Stimulated activated naive CD8-positive, alpha-beta T cell treated with anti-CD3 and anti-CD28 coated beads, Interleukin-15, Interleukin-2, amounts not matched to agents 100 ng/mL and 50 ng/mL, for 24 hours (primary cell): ENCODE measurements at regions not wholly inside any gene's neighbourhood (a gene's known extent, or its start where the extent isn't known, plus 50 kb on each side); places are given as distances from the start of the nearest gene placed in this dataset.
"Not testable (repeated sequence)": the region's sequence is repeated elsewhere in the genome, so short reads cannot be mapped to it uniquely, and the experiment has no call there.

Experiments
- H3K27ac Mint-ChIP-seq: one replicate; pipeline ENCODE4 v1.8.0; 2021; ENCODE audit warnings: mild to moderate bottlenecking, mixed read lengths
- H3K27me3 Mint-ChIP-seq: one replicate; pipeline ENCODE4 v1.8.0; 2021; ENCODE audit warnings: mixed read lengths
- H3K36me3 Mint-ChIP-seq: one replicate; pipeline ENCODE4 v1.8.0; 2021; ENCODE audit warnings: low read depth, mixed read lengths
- H3K4me1 Mint-ChIP-seq: one replicate; pipeline ENCODE4 v1.8.0; 2021; ENCODE audit warnings: low read depth, mixed read lengths
- H3K4me3 Mint-ChIP-seq: one replicate; pipeline ENCODE4 v1.8.0; 2021; ENCODE audit warnings: mild to moderate bottlenecking, mixed read lengths
- H3K9me3 Mint-ChIP-seq: one replicate; pipeline ENCODE4 v1.8.0; 2021; ENCODE audit warnings: mixed read lengths

DNA sequence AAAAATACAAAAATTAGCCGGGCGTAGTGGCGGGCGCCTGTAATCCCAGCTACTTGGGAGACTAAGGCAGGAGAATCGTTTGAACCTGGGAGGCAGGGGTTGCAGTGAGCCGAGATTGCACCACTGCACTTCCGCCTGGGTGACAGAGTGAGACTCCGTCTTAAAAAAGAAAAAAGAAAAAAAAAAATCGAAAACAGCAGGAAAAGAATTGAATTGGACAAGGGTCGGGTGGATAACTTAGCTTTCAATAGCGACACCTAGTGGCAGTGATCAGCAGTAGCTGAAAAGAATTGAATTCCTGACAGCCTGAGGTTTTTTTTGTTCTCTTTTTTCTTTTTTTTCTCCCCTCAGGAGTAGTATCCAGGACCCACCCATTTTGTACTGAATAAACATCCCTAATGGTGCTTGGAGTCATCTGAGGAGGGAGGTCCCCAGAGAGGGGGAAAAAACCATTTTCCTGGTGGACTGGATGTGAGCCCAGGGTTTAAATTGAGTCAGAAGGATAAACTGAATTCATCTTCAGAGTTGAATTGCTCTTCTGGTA, 55.1 kb downstream of the CYCS start:
- Mint-ChIP-seq H3K27ac (no peak overlapping the region), H3K4me3 (no peak overlapping the region)

DNA sequence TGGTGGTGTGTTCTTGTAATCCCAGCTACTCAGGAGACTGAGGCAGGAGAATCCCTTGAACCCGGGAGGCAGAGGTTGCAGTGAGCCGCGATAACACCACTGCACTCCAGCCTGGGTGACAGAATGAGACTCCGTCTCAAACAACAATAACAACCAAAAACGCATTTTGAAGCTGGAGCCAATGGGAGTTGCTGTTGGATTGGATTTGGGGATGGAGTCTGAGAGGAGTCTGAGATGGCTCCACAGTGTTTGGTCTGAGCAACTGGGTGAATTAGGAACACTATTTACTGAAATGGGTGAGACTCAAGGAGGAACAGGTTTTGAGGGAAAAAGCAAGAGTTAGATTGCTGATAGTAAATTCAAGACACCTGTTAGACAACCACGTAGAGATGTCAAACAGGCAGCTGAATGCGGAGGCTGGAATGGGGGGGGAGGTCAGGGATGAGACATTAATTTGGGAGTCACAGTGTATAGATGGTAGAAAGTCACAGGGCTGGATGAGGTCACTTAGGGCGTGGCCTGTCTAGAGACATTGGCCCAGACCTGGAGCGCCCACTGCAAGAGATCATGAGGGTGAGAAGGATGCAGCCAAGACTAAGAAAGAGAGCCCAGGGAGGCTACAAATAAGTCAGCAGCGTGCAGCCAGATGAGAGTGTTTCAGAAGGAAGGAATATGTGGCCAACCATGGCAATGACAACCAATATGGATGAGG, 56.4 kb downstream of the CYCS start:
- Mint-ChIP-seq H3K27me3 (no peaks in the 10 kb centered on the region), H3K36me3 (no peaks in the 10 kb centered on the region), H3K4me3 (no peak overlapping the region), H3K4me1 (peaks cover 17% of the 10 kb centered on the region), H3K9me3 (no peaks in the 10 kb centered on the region), H3K27ac (no peak overlapping the region)

More for the DNA sequence above, 55.1 kb downstream of the CYCS start:
- Mint-ChIP-seq H3K9me3 (no peaks in the 10 kb centered on the region), H3K27me3 (no peaks in the 10 kb centered on the region), H3K4me1 (peaks cover 17% of the 10 kb centered on the region), H3K36me3 (no peaks in the 10 kb centered on the region)

DNA sequence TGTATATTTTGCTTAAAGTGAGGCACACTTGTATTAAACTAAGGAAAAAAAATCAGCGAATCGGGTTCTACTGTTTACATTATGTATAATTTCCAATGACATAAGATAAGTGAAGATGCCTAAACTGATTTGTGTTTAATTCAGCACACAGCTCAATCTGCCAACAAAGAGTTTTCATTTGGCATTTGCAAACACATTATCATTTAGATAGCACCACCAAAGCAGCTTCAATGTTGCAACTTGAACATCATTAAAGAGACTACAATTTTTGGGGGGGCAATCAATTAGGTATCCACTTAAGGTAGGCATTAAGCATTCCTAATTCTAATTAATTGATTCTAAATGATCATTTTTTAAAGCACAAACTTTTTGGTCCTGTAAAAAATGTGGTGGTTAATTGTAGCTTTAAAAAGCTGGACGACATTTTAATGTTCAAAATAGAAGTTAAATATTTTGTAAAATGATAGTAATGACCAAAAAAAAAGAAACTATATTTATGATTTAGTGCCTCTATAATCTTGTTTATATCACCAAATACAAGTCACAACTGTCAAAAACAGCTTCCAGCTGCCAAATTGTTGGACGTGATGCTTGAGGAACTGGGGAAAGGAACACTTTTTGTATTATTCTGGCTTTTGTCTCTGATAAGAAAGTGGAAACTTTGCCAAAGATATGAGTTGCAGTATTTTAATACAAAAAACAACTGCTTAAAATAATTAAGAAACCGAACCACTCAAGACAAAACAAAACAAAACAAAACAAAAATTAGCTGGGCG, 57.1 kb downstream of the CYCS start:
- Mint-ChIP-seq H3K4me1 (peaks cover 14% of the 10 kb centered on the region), H3K9me3 (no peaks in the 10 kb centered on the region), H3K4me3 (no peak overlapping the region), H3K27ac (no peak overlapping the region), H3K36me3 (no peaks in the 10 kb centered on the region), H3K27me3 (no peaks in the 10 kb centered on the region)

DNA sequence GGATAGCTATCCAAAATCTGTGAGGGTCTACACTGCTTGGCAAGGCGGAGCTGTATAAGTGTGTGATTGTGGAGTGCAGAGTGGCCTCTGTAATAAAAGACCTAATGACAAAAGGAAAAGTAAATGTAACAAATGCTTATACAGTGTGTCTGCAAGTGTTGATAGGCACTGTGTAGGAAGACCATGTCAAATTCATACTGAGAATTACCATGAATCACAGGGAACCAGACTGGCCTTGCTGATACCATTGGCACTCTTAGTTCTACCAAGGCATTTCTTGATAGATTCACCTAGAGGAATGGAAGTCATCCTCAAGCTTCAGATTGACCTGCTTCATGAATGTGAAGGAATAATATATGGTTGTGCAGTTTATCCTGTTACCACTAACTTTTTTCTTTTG, 58.8 kb downstream of the CYCS start:
- Mint-ChIP-seq H3K36me3 (no peaks in the 10 kb centered on the region), H3K4me3 (no peak overlapping the region), H3K4me1 (peaks cover 20% of the 10 kb centered on the region), H3K9me3 (no peaks in the 10 kb centered on the region), H3K27ac (no peak overlapping the region), H3K27me3 (no peaks in the 10 kb centered on the region)

DNA sequence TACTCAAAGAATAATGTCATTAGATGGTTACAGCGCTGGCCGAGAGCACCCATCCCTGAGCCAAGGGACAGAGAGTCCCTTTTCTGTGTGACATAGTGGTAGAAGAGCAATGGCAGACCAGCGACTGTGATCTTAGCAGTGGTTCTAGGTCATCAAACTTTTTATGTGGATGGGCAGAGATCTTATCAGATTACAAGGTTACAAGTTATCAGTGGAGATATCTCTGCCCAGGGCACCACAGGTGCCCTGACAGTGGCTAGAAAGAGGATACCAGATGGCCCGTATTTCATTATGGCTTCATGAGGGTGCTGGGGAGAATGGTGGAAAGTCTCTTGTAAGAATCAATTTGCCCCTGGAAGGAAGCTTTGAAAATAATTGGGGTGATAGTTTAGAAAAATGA, 62.7 kb downstream of the CYCS start:
- Mint-ChIP-seq H3K27me3 (no peaks in the 10 kb centered on the region), H3K27ac (no peak overlapping the region), H3K4me1 (peaks cover 6% of the 10 kb centered on the region), H3K9me3 (no peaks in the 10 kb centered on the region), H3K36me3 (no peaks in the 10 kb centered on the region), H3K4me3 (no peak overlapping the region)

DNA sequence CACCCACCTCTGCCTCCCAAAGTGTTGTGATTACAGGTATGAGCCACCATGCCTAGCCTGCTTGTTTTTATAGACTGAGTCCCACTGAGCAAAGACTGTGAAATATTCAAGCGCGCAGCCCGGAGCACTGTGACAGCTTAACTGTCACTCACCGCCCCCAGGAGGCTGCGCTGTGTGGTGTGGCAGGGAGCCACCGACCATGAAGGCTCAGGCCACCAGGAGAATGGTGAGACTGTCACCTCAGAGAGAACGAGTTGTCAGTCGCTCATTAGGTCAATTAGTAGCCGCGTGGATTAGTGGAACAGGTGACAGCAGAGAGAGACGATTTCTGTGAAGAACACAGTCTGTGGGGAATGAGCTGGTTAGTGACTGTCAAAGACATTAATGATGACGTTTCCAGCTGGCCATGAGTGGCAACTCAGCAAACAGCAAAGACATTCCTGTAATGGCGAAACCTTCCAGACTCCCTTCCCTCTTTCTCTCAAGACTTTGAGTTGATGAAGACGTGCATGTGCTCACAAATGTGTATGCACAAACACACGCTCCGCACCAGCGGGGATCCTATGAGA, 64.5 kb downstream of the CYCS start:
- H3K4me1 Mint-ChIP-seq = peaks cover 6% of the 10 kb centered on the region
- H3K36me3 Mint-ChIP-seq = no peaks in the 10 kb centered on the region
- no peaks in the 10 kb centered on the region for H3K9me3 Mint-ChIP-seq
- H3K27ac Mint-ChIP-seq = peak overlapping the region; percentile 7
- no peak overlapping the region for H3K4me3 Mint-ChIP-seq
- H3K27me3 Mint-ChIP-seq = no peaks in the 10 kb centered on the region

DNA sequence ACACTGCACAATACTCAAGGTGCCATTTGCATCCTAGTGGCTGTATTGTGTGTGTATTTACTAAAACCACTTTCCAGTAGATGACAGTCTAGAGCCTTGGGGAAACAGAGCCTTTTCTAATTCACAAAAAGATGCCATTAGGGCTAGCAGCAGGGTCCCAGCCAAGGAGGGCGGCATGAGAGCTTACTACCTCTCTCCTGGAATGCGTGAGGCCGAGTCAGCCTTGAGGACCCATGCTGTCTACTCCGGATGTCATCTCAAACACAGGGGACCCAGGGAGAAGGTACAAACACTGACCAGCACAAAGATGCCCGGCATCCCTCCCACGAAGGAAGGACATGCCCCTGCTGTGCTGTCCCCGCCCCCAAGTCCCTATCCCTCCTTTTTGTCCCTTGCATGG, 65.5 kb downstream of the CYCS start:
- Mint-ChIP-seq H3K36me3 (no peaks in the 10 kb centered on the region), H3K9me3 (no peaks in the 10 kb centered on the region), H3K4me1 (peaks cover 6% of the 10 kb centered on the region), H3K4me3 (no peak overlapping the region), H3K27ac (no peak overlapping the region), H3K27me3 (no peaks in the 10 kb centered on the region)

DNA sequence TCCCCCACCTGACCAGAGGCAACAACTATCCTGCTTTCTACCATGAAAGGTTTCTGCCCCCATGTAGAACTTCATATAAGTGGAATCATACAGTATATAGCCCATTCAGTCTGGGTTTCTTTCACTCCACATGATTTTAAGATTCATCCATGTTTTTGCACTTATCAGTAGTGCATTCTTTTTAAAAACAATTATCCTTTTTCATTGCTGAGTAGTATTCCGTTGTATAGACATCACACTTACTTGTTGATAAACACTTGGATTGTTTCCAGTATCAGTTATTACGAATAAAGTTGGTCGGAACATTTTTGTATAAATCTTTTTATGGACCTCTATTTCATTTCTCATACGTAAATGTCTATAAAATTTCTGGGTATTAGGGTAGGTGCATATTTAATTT, 68.7 kb downstream of the CYCS start:
- Mint-ChIP-seq H3K36me3 (no peaks in the 10 kb centered on the region), H3K4me3 (no peak overlapping the region), H3K4me1 (peaks cover 1% of the 10 kb centered on the region), H3K27me3 (no peaks in the 10 kb centered on the region), H3K9me3 (no peaks in the 10 kb centered on the region), H3K27ac (no peak overlapping the region)

DNA sequence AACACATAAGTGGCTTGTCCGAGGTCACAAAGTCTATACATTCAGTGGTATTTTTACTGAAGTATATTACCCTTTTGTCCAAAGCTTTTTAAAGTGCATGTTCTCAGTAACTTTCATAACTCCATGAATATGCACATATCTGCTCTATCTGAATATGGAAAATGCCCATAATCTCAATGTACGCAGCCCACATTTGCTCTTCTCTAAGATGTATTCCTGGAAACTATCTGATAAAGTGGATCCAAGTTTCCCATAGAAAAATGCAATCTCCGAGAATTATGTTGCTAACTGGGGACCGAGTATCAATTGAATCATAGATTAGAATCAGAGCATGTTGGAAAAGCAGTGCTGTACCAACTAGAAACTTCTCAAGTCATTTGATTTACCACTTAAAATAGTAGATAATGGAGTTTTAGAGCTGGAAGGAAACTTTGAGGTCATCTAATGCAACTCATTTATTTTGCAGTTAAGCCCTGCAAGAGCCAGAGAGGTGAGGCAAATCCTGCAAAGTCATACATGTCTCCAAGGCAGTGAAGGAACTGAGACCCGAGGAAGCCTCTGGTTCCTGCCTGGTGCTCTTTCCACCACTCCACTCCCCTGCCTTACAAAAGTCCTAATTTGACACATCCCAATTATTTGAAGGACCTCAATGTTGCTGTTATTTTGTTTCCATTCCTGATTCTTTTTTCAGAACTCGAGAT, 69.4 kb downstream of the CYCS start:
- no peaks in the 10 kb centered on the region for H3K4me1 Mint-ChIP-seq

DNA sequence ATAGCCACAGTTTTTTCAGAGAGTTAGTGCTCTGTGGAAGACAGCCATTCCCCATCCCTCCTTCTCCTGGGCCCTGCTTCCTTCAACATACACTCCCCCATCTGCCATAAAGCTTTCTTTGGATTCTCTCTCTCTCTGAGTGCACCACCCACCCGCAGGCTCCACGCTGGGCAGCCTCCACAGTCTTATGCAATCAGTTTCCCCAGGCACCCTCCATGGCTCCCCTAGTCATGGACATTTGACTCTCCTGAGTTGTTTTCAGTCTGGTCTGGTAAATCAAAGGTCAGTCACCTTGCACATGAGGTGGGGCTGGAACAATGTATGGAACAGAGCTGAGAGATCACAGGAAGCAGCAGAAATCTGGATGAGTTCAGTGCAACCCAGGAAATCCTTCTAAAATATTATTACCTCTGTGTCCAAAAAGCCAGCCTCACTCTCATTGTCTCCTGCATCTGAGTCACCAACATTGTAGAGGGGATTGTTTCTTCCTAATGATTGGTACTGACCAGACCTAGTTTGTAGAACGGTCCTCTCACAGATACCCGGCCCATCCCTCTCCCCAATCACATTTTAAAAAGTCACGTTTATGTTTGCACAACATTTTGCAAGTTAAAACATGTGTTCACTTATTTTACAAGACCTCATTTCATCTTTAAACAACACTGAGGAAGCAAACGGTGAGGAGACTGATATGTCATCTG, 70.1 kb downstream of the CYCS start:
- H3K27ac Mint-ChIP-seq = no peak overlapping the region
- no peaks in the 10 kb centered on the region for H3K9me3 Mint-ChIP-seq
- H3K4me3 Mint-ChIP-seq = no peak overlapping the region
- H3K4me1 Mint-ChIP-seq = no peaks in the 10 kb centered on the region
- no peaks in the 10 kb centered on the region for H3K27me3 Mint-ChIP-seq
- no peaks in the 10 kb centered on the region for H3K36me3 Mint-ChIP-seq

More for the DNA sequence above, 69.4 kb downstream of the CYCS start:
- Mint-ChIP-seq H3K4me3 (no peak overlapping the region), H3K27me3 (no peaks in the 10 kb centered on the region), H3K36me3 (no peaks in the 10 kb centered on the region), H3K9me3 (no peaks in the 10 kb centered on the region), H3K27ac (no peak overlapping the region)

DNA sequence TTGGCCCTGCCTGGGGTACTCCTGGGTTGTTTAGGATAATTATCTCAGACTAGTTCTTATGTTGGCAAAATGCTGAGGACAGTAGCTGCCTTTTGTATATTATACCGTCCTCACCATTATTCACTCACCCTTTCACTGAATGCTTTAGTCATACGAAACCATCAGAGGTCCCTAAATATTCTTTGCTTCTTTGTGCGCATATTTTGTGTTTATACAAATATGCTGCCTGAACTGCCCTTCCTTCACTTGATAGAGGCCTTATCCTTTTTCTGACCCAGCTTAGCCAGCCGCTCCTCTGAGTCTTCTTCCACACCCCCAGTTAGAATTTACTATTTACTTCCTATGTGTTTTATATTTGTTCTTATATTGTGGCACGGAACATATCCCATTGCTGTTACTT, 70.2 kb upstream of the OSBPL3 start:
- H3K4me1 Mint-ChIP-seq = no peaks in the 10 kb centered on the region
- H3K27me3 Mint-ChIP-seq = no peaks in the 10 kb centered on the region
- H3K27ac Mint-ChIP-seq = no peak overlapping the region
- H3K36me3 Mint-ChIP-seq = no peaks in the 10 kb centered on the region
- no peak overlapping the region for H3K4me3 Mint-ChIP-seq
- no peaks in the 10 kb centered on the region for H3K9me3 Mint-ChIP-seq

DNA sequence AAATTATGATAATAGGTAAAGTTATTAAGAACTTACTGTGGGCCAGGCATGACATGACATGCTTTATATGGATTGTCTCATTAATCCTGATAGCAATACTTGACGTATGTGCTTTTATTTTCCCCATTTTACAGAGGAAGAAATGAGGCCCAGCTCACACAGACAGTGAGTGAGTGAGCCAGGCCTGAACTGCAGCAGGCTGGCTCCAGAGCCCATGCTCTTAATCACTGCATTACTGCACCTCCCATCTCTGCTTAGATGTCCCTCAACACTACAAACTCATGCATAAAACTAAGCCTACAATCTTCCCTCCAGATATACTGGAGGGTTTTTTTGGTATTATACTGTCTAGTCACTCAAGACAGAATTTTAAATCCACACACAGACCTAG, 68.5 kb upstream of the OSBPL3 start:
- no peaks in the 10 kb centered on the region for H3K36me3 Mint-ChIP-seq
- no peaks in the 10 kb centered on the region for H3K9me3 Mint-ChIP-seq
- no peak overlapping the region for H3K4me3 Mint-ChIP-seq
- no peaks in the 10 kb centered on the region for H3K27me3 Mint-ChIP-seq
- H3K27ac Mint-ChIP-seq = no peak overlapping the region
- no peaks in the 10 kb centered on the region for H3K4me1 Mint-ChIP-seq

DNA sequence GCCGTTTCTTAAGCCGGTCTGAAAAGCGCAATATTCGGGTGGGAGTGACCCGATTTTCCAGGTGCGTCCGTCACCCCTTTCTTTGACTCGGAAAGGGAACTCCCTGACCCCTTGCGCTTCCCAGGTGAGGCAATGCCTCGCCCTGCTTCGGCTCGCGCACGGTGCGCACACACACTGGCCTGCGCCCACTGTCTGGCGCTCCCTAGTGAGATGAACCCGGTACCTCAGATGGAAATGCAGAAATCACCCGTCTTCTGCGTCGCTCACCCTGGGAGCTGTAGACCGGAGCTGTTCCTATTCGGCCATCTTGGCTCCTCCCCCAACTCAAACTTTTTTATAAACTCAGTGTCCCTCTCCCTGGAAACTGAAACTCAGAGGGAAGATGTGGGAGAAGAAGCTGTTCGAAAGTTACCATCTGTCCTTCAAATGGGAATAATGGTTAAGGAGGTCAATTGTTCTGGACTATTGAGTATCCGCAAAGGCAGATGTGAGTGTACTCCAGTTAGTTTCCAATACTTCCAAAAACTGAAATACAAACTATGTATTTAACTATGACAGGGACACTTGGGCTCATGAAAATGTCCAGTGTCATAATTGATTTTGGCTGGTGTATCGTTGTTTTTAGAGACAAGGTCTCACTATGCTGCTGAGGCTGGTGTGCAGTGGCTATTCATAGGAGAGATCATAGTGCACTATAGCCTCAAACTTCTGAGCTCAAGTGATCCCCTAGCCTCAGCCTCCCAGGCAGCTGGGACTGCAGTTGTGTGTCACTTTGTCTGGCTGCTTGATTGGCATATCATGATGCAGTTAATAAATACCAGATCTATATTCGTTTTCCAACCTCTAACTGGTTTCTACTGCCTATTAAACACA, 67.8 kb upstream of the OSBPL3 start:
- H3K4me3 Mint-ChIP-seq = not testable (repeated sequence)

DNA sequence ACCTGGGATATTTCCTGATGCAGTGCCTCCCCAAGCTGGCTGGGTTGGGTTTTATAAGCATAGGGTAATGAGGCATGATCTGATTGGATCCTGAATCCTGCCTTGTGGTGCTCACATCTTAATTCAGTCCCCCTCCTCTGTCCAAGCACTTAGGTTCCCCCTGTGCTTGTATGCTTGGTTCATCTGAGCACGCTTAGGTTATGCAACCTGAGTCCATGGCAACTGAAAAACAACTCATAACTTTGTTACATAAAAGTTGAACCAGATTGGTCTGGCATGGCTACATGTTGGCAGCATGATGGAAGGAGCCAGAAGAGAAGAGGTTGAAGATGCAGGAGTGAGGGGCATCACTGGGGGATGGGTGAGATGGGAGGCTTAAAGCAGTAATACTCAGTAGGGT, 57.3 kb upstream of the OSBPL3 start:
- H3K4me3 Mint-ChIP-seq = no peak overlapping the region
- H3K27me3 Mint-ChIP-seq = no peaks in the 10 kb centered on the region
- H3K4me1 Mint-ChIP-seq = no peaks in the 10 kb centered on the region
- peaks cover 11% of the 10 kb centered on the region for H3K9me3 Mint-ChIP-seq
- H3K36me3 Mint-ChIP-seq = no peaks in the 10 kb centered on the region
- H3K27ac Mint-ChIP-seq = no peak overlapping the region

More for the DNA sequence above, 67.8 kb upstream of the OSBPL3 start:
- not testable (repeated sequence) for H3K4me1 Mint-ChIP-seq, H3K27ac Mint-ChIP-seq, H3K36me3 Mint-ChIP-seq, H3K9me3 Mint-ChIP-seq, H3K27me3 Mint-ChIP-seq
